H9 (cell line): ENCODE measurements at regions not wholly inside any gene's neighbourhood (a gene's known extent, or its start where the extent isn't known, plus 50 kb on each side); places are given as distances from the start of the nearest gene placed in this dataset.

ENCODE experiments used
- DNase-seq: peaks from one replicate; pipeline ENCODE4 v3.0.0-alpha.2; 2017
- H2AFZ ChIP-seq: one replicate; pipeline ENCODE4 v1.6.1; 2013; ENCODE audit warnings: mild to moderate bottlenecking, low read length, control low read depth, moderate library complexity
- H2AK5ac ChIP-seq: 2 replicates; pipeline ENCODE4 v1.6.1; 2013; ENCODE audit warnings: low read length, control low read depth, mixed read lengths; ENCODE audit not compliant: insufficient read length
- H2BK120ac ChIP-seq: one replicate; pipeline ENCODE4 v1.6.1; 2013; ENCODE audit warnings: low read depth, mild to moderate bottlenecking, low read length, control low read depth, inconsistent platforms; ENCODE audit not compliant: poor library complexity, severe bottlenecking
- H2BK12ac ChIP-seq: 2 replicates; pipeline ENCODE4 v1.6.1; 2013; ENCODE audit warnings: low read length, control low read depth, mixed read lengths, low read depth; ENCODE audit not compliant: insufficient read length
- H2BK15ac ChIP-seq: 2 replicates; pipeline ENCODE4 v1.6.1; 2013; ENCODE audit warnings: low read depth, low read length, control low read depth
- H2BK20ac ChIP-seq: one replicate; pipeline ENCODE4 v1.6.1; 2013; ENCODE audit warnings: low read depth, mild to moderate bottlenecking, low read length, control low read depth, inconsistent platforms; ENCODE audit not compliant: poor library complexity, severe bottlenecking
- H2BK5ac ChIP-seq: 2 replicates; pipeline ENCODE4 v1.6.1; 2013; ENCODE audit warnings: low read length, control low read depth, mixed read lengths; ENCODE audit not compliant: insufficient read length
- H3K14ac ChIP-seq: 2 replicates; pipeline ENCODE4 v1.6.1; 2013; ENCODE audit warnings: low read length, control low read depth; ENCODE audit not compliant: insufficient read depth
- H3K18ac ChIP-seq: 2 replicates; pipeline ENCODE4 v1.6.1; 2013; ENCODE audit warnings: low read depth, mild to moderate bottlenecking, mixed read lengths, low read length, control low read depth; ENCODE audit not compliant: insufficient read length
- H3K23ac ChIP-seq: 2 replicates; pipeline ENCODE4 v1.6.1; 2013; ENCODE audit warnings: low read length, control low read depth, mixed read lengths, low read depth; ENCODE audit not compliant: insufficient read length
- H3K23me2 ChIP-seq: 2 replicates; pipeline ENCODE4 v1.6.1; 2013; ENCODE audit warnings: low read depth, mild to moderate bottlenecking, mixed read lengths, low read length, control low read depth; ENCODE audit not compliant: insufficient read length, poor library complexity, severe bottlenecking
- H3K27ac ChIP-seq: 2 replicates; pipeline ENCODE4 v1.5.1; 2013; ENCODE audit warnings: low read length, control low read depth, mixed read lengths, low read depth; ENCODE audit not compliant: insufficient read length
- H3K27me3 ChIP-seq: 2 replicates; pipeline ENCODE4 v1.6.1; 2013; ENCODE audit warnings: low read length, control low read depth, inconsistent platforms; ENCODE audit not compliant: insufficient read depth
- H3K4ac ChIP-seq: 2 replicates; pipeline ENCODE4 v1.6.1; 2013; ENCODE audit warnings: low read depth, mild to moderate bottlenecking, control low read depth, inconsistent platforms, low read length, moderate library complexity
- H3K4me1 ChIP-seq: 2 replicates; pipeline ENCODE4 v1.6.1; 2013; ENCODE audit warnings: low read length, control low read depth, inconsistent platforms; ENCODE audit not compliant: insufficient read depth
- H3K4me2 ChIP-seq: 2 replicates; pipeline ENCODE4 v1.6.1; 2013; ENCODE audit warnings: low read length, control low read depth, mixed read lengths; ENCODE audit not compliant: insufficient read length, insufficient read depth
- H3K56ac ChIP-seq: 2 replicates; pipeline ENCODE4 v1.6.1; 2013; ENCODE audit warnings: low read depth, mild to moderate bottlenecking, mixed read lengths, low read length, control low read depth; ENCODE audit not compliant: insufficient read length
- H3K79me1 ChIP-seq: 2 replicates; pipeline ENCODE4 v1.6.1; 2013; ENCODE audit warnings: low read depth, mild to moderate bottlenecking, moderate library complexity, low read length, control low read depth, inconsistent platforms; ENCODE audit not compliant: insufficient read depth, poor library complexity, severe bottlenecking
- H3K79me2 ChIP-seq: 2 replicates; pipeline ENCODE4 v1.6.1; 2013; ENCODE audit warnings: low read length, control low read depth, inconsistent platforms; ENCODE audit not compliant: insufficient read depth
- H3K9ac ChIP-seq: 2 replicates; pipeline ENCODE4 v1.6.1; 2013; ENCODE audit warnings: low read length, control low read depth, mixed read lengths; ENCODE audit not compliant: insufficient read length; ENCODE audit errors: extremely low read depth
- H3K9me3 ChIP-seq: one replicate; pipeline ENCODE4 v1.6.1; 2013; ENCODE audit warnings: low read depth, low read length, inconsistent platforms; ENCODE audit not compliant: control insufficient read depth
- H3T11ph ChIP-seq: one replicate; pipeline ENCODE4 v1.6.1; 2013; ENCODE audit warnings: mild to moderate bottlenecking, low read length, control low read depth, inconsistent platforms
- H4K20me1 ChIP-seq: one replicate; pipeline ENCODE4 v1.6.1; 2013; ENCODE audit not compliant: control insufficient read depth, insufficient read length, insufficient read depth
- H4K5ac ChIP-seq: 2 replicates; pipeline ENCODE4 v1.6.1; 2013; ENCODE audit warnings: low read depth, mild to moderate bottlenecking, mixed read lengths, low read length, control low read depth; ENCODE audit not compliant: insufficient read length
- H4K8ac ChIP-seq: replicated peaks from 2 replicates; pipeline ENCODE4 v1.6.1; 2013; ENCODE audit warnings: low read length, control low read depth, mixed read lengths, low read depth; ENCODE audit not compliant: insufficient read length
- H4K91ac ChIP-seq: 2 replicates; pipeline ENCODE4 v1.6.1; 2013; ENCODE audit warnings: low read depth, mild to moderate bottlenecking, moderate library complexity, mixed read lengths, low read length, control low read depth; ENCODE audit not compliant: insufficient read length
- H3K27ac Mint-ChIP-seq, 3 experiments: 2 replicates in 2 of 3; 3 replicates in 1 of 3; pipeline ENCODE4 v1.8.0; 2020 to 2021; ENCODE audit warnings: mixed read lengths in 3 of 3, mild to moderate bottlenecking in 1 of 3, moderate library complexity in 1 of 3
- H3K27me3 Mint-ChIP-seq: 2 replicates; pipeline ENCODE4 v1.8.0; 2021; ENCODE audit warnings: low read depth, mild to moderate bottlenecking, moderate library complexity, mixed read lengths
- H3K36me3 Mint-ChIP-seq, 3 experiments: 2 replicates in 2 of 3; 3 replicates in 1 of 3; pipeline ENCODE4 v1.8.0; 2020 to 2021; ENCODE audit warnings: low read depth in 3 of 3, mixed read lengths in 3 of 3; ENCODE audit not compliant: insufficient read depth in 1 of 3
- H3K4me1 Mint-ChIP-seq, 2 experiments: 2 replicates each; pipeline ENCODE4 v1.8.0; 2020; ENCODE audit warnings: mixed read lengths in 2 of 2
- H3K4me3 Mint-ChIP-seq, 2 experiments: 2 replicates in 1 of 2; 3 replicates in 1 of 2; pipeline ENCODE4 v1.8.0; 2020 to 2021; ENCODE audit warnings: mild to moderate bottlenecking in 2 of 2, mixed read lengths in 2 of 2, moderate library complexity in 1 of 2
- H3K9me3 Mint-ChIP-seq, 2 experiments: 2 replicates in 1 of 2; 3 replicates in 1 of 2; pipeline ENCODE4 v1.8.0; 2020; ENCODE audit warnings: mild to moderate bottlenecking in 2 of 2, mixed read lengths in 2 of 2, moderate library complexity in 1 of 2
- CTCF ChIP-seq: fragments of 200-600 bp; sonication (generic); conservative IDR thresholded peaks from 3 replicates; pipeline ENCODE4 v1.8.0; 2021; ENCODE audit warnings: antibody characterized with exemption, mild to moderate bottlenecking
- WGBS: extraction: QIAGEN DNeasy Blood & Tissue Kit; methylation state at CpG from one replicate; pipeline ENCODE4 v1.1.7; 2013; ENCODE audit warnings: missing lambda C conversion rate, low lambda C conversion rate, mixed read lengths; ENCODE audit not compliant: insufficient read length; ENCODE audit errors: extremely low coverage; 5-methylcytosine and 5-hydroxymethylcytosine counted together

- no peak for DNase-seq
- H3K4me3 Mint-ChIP-seq: no peak overlapping the region
- TF ChIP-seq CTCF: no peak
- no CpG with 5 or more reads among the region's 2 CpGs for WGBS
- Histone ChIP-seq H3K4me1 (no peaks in the 10 kb centered on the region), H2AFZ (no peak overlapping the region), H3K9ac (no peak overlapping the region), H3K9me3 (no peaks in the 10 kb centered on the region), H2BK15ac (no peak overlapping the region), H2BK120ac (no peak overlapping the region), H3K18ac (no peak overlapping the region), H3K23me2 (no peaks in the 10 kb centered on the region), H3K4me2 (no peak overlapping the region), H3K27me3 (no peaks in the 10 kb centered on the region), H3K14ac (no peak overlapping the region), H3K79me2 (no peaks in the 10 kb centered on the region), H2BK12ac (no peak overlapping the region), H4K20me1 (no peaks in the 10 kb centered on the region), H2BK5ac (no peak overlapping the region), H3K27ac (no peak overlapping the region), H3K56ac (no peak overlapping the region), H3T11ph (no peak overlapping the region), H3K79me1 (no peaks in the 10 kb centered on the region), H2BK20ac (no peak overlapping the region), H2AK5ac (no peak overlapping the region), H4K8ac (no peak overlapping the region), H3K4ac (no peak overlapping the region), H4K91ac (no peak overlapping the region), H3K23ac (no peak overlapping the region), H4K5ac (no peak overlapping the region)
- H3K27me3 Mint-ChIP-seq: no peaks in the 10 kb centered on the region; the same call in 1 of the 2 replicates
- H3K27ac Mint-ChIP-seq: no peak overlapping the region; a peak in 1 of 7 replicates
- peaks cover 57 to 60% of the 10 kb centered on the region in 2 experiments for H3K9me3 Mint-ChIP-seq
- H3K4me1 Mint-ChIP-seq: no peaks in the 10 kb centered on the region
- peaks cover 0 to 4% (median 0%) of the 10 kb centered on the region in 3 experiments; a peak in 4 of 7 replicates for H3K36me3 Mint-ChIP-seq
Observed at GRCh38 chrX:35682476-35682875, 115.7 kb upstream of the MAGEB16 start.
